D721Med (cell line): ENCODE measurements at regions not wholly inside any gene's neighbourhood (a gene's known extent, or its start where the extent isn't known, plus 50 kb on each side); places are given as distances from the start of the nearest gene placed in this dataset.

Experiments
- DNase-seq: peaks from one replicate; pipeline ENCODE4 v3.0.0; 2011; ENCODE audit warnings: low spot score; ENCODE audit not compliant: insufficient read length
- FAIRE-seq: peaks from 2 replicates; lab custom pipeline; 2011; peaks lifted over from hg19 to GRCh38; lab: Jason Lieb, UNC
- CTCF ChIP-seq: IDR thresholded peaks from 2 replicates; pipeline ENCODE4 v1.5.1; 2012; ENCODE audit warnings: mild to moderate bottlenecking, control low read depth; ENCODE audit not compliant: insufficient read depth; ENCODE audit errors: missing control alignments

- FAIRE-seq (no peak), DNase-seq (no peak)
- no peak for TF ChIP-seq CTCF
Observed at GRCh38 chr6:91305755-91306154, 718.9 kb upstream of the MAP3K7 start.

GRCh38 chr6:91304521-91304920, 717.6 kb upstream of the MAP3K7 start:
- FAIRE-seq (no peak), DNase-seq (no peak)
- TF ChIP-seq CTCF, result no peak

GRCh38 chr6:91303326-91303725, 716.5 kb upstream of the MAP3K7 start:
- no peak for DNase-seq
- TF ChIP-seq CTCF, result no peak
- FAIRE-seq, result no peak

- FAIRE-seq, result no peak
- no peak for TF ChIP-seq CTCF
- DNase-seq, result no peak
Observed at GRCh38 chr6:91299544-91300491, 712.9 kb upstream of the MAP3K7 start.

- FAIRE-seq (no peak), DNase-seq (no peak)
- no peak for TF ChIP-seq CTCF
Observed at GRCh38 chr6:91298543-91299145, 711.8 kb upstream of the MAP3K7 start.

GRCh38 chr6:91293395-91293794, 706.5 kb upstream of the MAP3K7 start:
- FAIRE-seq (no peak), DNase-seq (no peak)
- TF ChIP-seq CTCF, result no peak

- FAIRE-seq (no peak), DNase-seq (no peak)
- TF ChIP-seq CTCF, result no peak
Observed at GRCh38 chr6:91291071-91291470, 704.2 kb upstream of the MAP3K7 start.
